Stimulated activated naive CD8-positive, alpha-beta T cell treated with anti-CD3 and anti-CD28 coated beads, Interleukin-15, amount 100 ng/mL, for 72 hours (primary cell): ENCODE measurements at regions not wholly inside any gene's neighbourhood (a gene's known extent, or its start where the extent isn't known, plus 50 kb on each side); places are given as distances from the start of the nearest gene placed in this dataset.
A peak's percentile ranks its signal among the peaks of the same experiment; 100 is the strongest.

Experiments
- ATAC-seq: fragments of 150-1000 bp; cut with Tn5 transposase; 2 replicates; pipeline ENCODE4 v1.10.0; 2021; ENCODE audit warnings: mild to moderate bottlenecking, moderate library complexity
- DNase-seq, 2 donors: peaks; one replicate each; pipeline ENCODE4 v3.0.0; 2021 to 2022
- H3K27ac Mint-ChIP-seq, 2 donors: one replicate each; pipeline ENCODE4 v1.8.0; 2022; ENCODE audit warnings: mild to moderate bottlenecking in 2 of 2, mixed read lengths in 2 of 2, moderate library complexity in 2 of 2
- H3K27me3 Mint-ChIP-seq: one replicate; pipeline ENCODE4 v1.8.0; 2022; ENCODE audit warnings: mixed read lengths
- H3K4me1 Mint-ChIP-seq: one replicate; pipeline ENCODE4 v1.8.0; 2022; ENCODE audit warnings: mild to moderate bottlenecking, mixed read lengths
- H3K4me3 Mint-ChIP-seq, 2 donors: one replicate each; pipeline ENCODE4 v1.8.0; 2022; ENCODE audit warnings: mild to moderate bottlenecking in 2 of 2, mixed read lengths in 2 of 2, moderate library complexity in 1 of 2
- H3K9me3 Mint-ChIP-seq, 2 donors: one replicate each; pipeline ENCODE4 v1.8.0; 2022; ENCODE audit warnings: mixed read lengths in 2 of 2

DNA sequence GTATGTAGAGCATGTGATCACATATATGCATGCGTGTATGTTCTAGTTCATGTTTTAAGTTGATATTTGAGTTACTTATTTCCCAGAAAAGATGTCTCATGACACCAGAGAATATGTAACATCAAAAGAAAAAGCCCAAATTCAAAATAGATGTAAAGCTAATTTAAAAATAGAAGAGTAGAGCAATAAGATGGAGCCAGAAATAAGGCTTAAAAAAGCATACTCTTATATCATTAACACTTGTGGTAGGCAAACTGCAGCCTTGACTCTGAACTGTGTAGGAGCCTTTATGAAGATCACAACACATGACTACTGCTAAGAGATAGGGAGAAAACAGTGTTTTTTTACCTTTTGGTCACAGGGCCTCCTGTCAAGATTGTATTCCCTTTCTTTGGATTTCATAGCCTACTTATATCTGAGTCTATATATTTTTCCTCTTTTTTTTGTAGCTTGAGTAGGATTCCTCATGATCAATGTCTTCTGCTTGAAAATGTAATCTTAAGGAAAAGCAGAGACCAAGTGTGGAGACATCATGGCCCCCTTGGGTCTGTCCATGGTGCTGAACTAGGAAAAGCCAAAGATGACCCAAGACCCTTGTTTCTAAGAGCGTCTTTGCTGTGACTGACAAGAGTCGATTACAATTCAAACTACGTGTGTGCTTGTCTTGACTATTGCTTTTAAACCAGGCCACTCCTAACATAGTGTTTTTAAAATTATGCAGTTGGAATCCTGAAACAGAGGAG lies 390.4 kb downstream of the SHISA9 start:
- no peak overlapping the region for H3K4me3 Mint-ChIP-seq
- no peaks in the 10 kb centered on the region for H3K4me1 Mint-ChIP-seq
- no peak for ATAC-seq
- H3K9me3 Mint-ChIP-seq = peaks cover 0 to 13% of the 10 kb centered on the region in 2 donors
- no peak overlapping the region for H3K27ac Mint-ChIP-seq
- H3K27me3 Mint-ChIP-seq = peaks cover 11% of the 10 kb centered on the region
- no peak for DNase-seq

DNA sequence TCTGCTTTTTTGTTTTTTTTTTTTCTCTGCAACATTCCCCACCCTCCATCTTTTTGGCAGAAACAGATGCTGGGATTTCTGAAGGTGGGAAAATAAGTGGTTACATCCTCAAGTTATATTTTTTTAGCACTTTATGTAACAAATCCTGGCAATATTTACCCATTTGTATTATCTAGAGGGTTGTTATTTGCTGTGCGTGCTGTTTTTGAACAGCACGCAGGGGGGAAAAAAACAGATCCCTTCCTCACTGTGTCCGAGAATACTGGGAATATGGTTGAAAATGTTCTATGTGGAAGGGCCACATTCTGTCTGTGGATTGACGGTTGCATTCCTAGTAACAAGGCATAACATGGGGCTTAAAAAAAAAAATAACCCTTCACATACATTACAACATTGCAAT lies 394.8 kb downstream of the SHISA9 start:
- H3K9me3 Mint-ChIP-seq = peaks cover 5 to 8% of the 10 kb centered on the region in 2 donors
- H3K27me3 Mint-ChIP-seq = no peaks in the 10 kb centered on the region
- ATAC-seq (no peak), DNase-seq (no peak)
- no peak overlapping the region for H3K4me3 Mint-ChIP-seq
- no peaks in the 10 kb centered on the region for H3K4me1 Mint-ChIP-seq
- no peak overlapping the region for H3K27ac Mint-ChIP-seq

GRCh38 chr16:13298666-13299065 lies 397.3 kb downstream of the SHISA9 start:
- no peaks in the 10 kb centered on the region for H3K27me3 Mint-ChIP-seq
- no peak overlapping the region for H3K4me3 Mint-ChIP-seq
- DNase-seq (no peak), ATAC-seq (no peak)
- H3K27ac Mint-ChIP-seq = no peak overlapping the region
- H3K9me3 Mint-ChIP-seq = peaks cover 5 to 13% of the 10 kb centered on the region in 2 donors
- H3K4me1 Mint-ChIP-seq = no peaks in the 10 kb centered on the region

GRCh38 chr16:13300066-13300840 lies 398.9 kb downstream of the SHISA9 start:
- ATAC-seq (no peak), DNase-seq (no peak)
- Mint-ChIP-seq H3K27ac (peak overlapping the region in 1 of 2 donors; percentile 5), H3K27me3 (no peaks in the 10 kb centered on the region), H3K4me3 (no peak overlapping the region), H3K9me3 (peaks cover 5 to 13% of the 10 kb centered on the region in 2 donors), H3K4me1 (no peaks in the 10 kb centered on the region)

DNA sequence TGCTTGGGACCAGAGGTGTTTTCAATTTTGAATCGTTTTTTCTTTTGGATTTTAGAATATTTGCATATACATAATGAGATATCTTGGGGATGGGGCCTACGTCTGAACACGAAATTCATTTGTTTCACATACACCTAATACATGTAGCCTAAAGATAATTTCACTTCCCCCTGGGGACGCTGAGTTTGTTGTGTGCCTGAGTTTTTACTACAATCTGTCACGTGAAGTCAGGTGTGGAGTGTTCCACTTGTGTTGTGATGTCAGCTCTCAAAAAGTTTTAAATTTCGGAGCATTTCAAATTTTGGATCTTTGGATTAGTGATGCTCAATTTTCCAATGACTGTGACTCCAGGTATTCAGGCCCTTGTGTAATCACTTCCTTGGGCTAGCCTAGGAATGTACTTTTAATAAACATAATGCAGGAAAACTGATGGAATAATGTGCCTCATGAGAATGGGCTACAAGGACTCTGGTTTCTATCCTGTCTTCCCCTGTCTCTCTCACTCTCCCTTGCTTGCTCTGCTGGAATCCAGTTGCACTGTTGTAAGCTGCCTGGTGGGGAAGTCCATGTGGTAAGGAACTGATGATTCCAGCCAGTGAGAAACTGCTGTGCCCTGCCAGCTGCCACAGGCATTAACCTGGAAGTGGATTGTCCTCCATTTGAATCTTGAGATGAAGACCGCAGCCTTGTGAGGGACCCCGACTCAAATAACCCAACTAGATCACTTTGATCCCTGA lies 403.8 kb downstream of the SHISA9 start:
- H3K4me3 Mint-ChIP-seq = no peak overlapping the region
- ATAC-seq = no peak
- DNase-seq = no peak
- peaks cover 13% of the 10 kb centered on the region for H3K27me3 Mint-ChIP-seq
- no peak overlapping the region for H3K27ac Mint-ChIP-seq
- H3K9me3 Mint-ChIP-seq = peaks cover 5 to 13% of the 10 kb centered on the region in 2 donors
- no peaks in the 10 kb centered on the region for H3K4me1 Mint-ChIP-seq

DNA sequence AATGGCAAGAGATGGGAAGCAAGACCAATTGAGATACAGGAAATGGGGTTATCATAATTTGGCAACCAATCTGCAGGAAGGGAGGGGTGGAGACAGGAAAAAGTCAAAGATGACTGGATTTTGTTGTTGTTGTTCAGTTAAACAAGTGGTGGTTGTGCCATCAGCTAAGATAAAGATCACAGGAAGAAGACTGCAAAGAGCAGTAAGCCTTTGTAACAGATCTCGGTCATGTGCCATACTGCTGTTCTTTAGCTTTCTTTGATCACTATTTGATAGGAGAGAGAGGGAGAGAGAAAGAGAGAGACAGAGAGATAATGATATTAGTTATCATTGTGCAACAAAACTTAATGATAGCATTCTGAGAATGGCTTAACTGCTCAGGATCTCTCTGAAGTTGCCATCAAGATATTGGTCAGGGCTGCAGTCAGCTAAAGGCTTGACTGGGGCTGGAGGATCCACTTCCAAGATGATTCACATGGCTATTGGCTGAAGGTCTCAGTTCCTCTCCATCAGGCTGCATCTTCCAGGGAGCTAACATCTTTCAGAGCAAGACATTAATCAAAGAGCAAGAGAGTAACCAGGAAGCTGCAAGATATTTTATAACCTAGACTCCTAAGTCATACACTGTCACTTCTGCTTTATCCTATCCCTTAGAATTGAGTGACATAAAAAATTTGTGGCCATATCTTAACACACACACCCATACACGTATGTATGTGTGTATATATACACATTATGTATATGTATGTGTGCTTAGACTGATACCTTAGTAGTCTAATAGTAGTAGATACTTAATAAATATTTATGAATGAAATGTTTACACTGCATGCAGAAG lies 405.0 kb downstream of the SHISA9 start:
- Mint-ChIP-seq H3K27ac (no peak overlapping the region), H3K4me3 (no peak overlapping the region), H3K4me1 (no peaks in the 10 kb centered on the region), H3K27me3 (peaks cover 13% of the 10 kb centered on the region), H3K9me3 (peaks cover 0 to 5% of the 10 kb centered on the region in 2 donors)
- ATAC-seq (no peak), DNase-seq (no peak)

GRCh38 chr16:13307255-13307654 lies 405.9 kb downstream of the SHISA9 start:
- ATAC-seq (no peak), DNase-seq (no peak)
- Mint-ChIP-seq H3K9me3 (peaks cover 0 to 5% of the 10 kb centered on the region in 2 donors), H3K27me3 (peaks cover 13% of the 10 kb centered on the region), H3K27ac (no peak overlapping the region), H3K4me1 (no peaks in the 10 kb centered on the region), H3K4me3 (no peak overlapping the region)

DNA sequence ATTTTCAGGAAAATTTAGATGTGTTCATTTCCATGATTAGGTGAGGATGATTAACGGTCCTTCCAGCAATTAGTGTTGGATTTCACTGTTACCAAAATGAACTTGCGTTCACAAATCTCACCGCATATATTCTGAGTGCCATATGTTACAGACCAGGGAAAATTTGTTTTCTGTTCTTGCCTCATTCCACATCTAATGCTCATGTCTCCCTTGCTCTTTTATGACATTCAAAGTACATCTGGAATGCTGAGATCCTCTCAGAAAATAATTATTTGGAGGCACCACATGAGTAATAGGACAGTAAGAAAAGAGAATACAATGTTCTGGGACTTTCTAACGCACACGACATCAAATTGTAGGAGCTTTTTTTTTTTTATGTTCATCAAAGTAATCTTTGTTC lies 406.5 kb downstream of the SHISA9 start:
- peaks cover 13% of the 10 kb centered on the region for H3K27me3 Mint-ChIP-seq
- H3K9me3 Mint-ChIP-seq = peaks cover 0 to under 1% of the 10 kb centered on the region in 2 donors
- ATAC-seq (no peak), DNase-seq (no peak)
- H3K27ac Mint-ChIP-seq = no peak overlapping the region
- H3K4me1 Mint-ChIP-seq = no peaks in the 10 kb centered on the region
- no peak overlapping the region for H3K4me3 Mint-ChIP-seq

DNA sequence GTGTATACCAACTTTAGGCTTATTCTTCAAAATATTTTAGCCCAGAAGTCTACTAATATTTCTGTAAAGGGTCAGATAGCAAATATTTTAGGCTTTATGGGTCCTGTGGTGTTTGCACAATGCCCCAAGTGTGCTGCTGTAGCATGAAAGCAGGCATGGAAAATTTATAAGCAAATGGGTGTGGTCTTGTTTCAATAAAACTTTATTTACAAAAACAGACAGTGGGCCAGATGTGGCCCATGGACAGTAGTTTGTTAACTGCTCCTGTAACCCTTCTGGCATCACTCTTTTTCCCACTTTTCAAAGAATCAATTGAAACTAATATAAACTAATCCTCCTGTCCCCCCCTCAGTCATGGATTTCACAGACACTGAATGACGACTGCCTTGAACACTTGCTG lies 410.7 kb downstream of the SHISA9 start:
- Mint-ChIP-seq H3K27ac (no peak overlapping the region), H3K4me3 (no peak overlapping the region), H3K4me1 (no peaks in the 10 kb centered on the region), H3K9me3 (no peaks in the 10 kb centered on the region), H3K27me3 (peaks cover 13% of the 10 kb centered on the region)
- no peak for ATAC-seq
- no peak for DNase-seq

- peaks cover 3% of the 10 kb centered on the region for H3K27me3 Mint-ChIP-seq
- H3K4me3 Mint-ChIP-seq = no peak overlapping the region
- H3K4me1 Mint-ChIP-seq = no peaks in the 10 kb centered on the region
- ATAC-seq (no peak), DNase-seq (no peak)
- no peak overlapping the region for H3K27ac Mint-ChIP-seq
- no peaks in the 10 kb centered on the region for H3K9me3 Mint-ChIP-seq
These were observed 412.0 kb downstream of the SHISA9 start for GRCh38 chr16:13313351-13313750.

DNA sequence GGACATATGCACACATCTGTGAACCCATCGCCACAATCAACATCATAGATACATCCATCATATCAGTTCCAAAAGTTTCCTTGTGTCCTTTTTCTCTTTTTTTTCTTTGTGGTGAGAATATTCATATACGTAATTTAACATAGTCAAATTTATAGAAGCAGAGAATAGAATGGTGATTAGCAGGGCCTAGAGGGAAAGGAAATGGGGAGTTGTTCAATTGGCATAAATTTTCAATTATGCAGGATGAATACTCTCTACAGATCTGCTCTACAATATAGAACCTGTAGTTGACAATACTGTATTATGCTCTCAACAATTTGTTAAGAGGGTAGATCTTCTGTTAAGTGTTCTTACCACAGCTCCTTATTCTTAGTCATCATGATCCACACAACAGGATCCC lies 413.2 kb downstream of the SHISA9 start:
- Mint-ChIP-seq H3K27ac (no peak overlapping the region), H3K4me3 (no peak overlapping the region), H3K9me3 (no peaks in the 10 kb centered on the region), H3K27me3 (no peaks in the 10 kb centered on the region), H3K4me1 (no peaks in the 10 kb centered on the region)
- ATAC-seq (no peak), DNase-seq (no peak)

DNA sequence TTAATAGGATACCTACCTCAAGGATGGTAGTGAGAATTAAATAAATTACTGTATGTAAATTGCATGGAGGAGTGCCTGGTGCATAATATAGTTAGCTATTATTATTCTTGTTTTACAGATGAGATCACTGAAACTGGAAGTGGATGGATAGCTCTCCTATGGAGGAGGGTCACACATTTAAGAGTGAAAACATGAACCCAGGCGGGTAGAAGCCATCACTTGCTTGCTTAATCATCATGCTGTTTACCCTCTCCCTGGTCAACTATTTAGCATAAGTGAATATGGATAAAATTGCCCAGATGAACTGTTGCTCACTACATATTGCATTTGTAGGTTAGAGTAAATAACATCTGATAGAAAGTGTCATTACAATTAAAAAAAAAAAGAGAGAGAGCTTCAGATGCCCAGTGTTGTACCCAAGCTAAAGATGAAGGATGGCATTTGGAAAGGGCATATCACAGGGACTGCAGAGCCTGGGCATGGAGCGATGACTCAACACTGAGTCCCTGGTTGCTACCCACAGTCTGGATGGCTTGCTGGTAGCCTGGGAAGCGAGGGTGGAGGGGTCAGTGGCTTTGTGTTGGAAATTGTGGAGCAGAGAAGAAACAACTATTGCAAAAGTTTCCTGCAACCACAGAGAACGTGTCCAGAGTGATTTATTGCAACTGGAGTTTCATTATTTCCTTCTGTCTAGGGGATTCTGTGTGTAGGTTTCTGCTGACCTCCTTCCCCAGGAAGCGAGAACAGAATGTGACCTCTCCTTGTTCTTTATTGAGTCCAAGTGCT lies 414.4 kb downstream of the SHISA9 start:
- Mint-ChIP-seq H3K27ac (no peak overlapping the region), H3K9me3 (no peaks in the 10 kb centered on the region), H3K4me1 (no peaks in the 10 kb centered on the region), H3K27me3 (no peaks in the 10 kb centered on the region), H3K4me3 (no peak overlapping the region)
- no peak for ATAC-seq
- DNase-seq = no peak

DNA sequence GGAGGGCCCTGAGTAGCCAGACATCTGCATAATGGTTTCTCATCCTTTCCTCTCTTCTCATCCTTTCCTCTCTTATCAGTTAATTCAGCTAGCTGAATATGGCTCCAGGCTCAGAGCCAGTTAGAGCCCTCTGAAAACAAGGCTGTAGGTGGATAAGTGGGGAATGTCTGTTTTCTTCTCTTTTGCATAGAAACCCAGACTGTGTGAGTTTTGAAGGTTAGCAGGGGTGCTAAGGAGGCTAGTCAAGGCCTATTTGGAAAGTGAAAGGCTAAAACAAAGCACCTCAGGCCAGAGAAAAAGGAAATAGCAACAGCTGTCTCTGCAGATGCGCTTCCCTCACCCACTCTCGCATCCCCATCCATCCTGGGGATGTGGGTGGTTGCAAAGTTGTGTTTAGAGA lies 420.9 kb downstream of the SHISA9 start:
- Mint-ChIP-seq H3K4me1 (no peaks in the 10 kb centered on the region), H3K9me3 (no peaks in the 10 kb centered on the region), H3K27ac (peak overlapping the region in 1 of 2 donors; percentile 21), H3K27me3 (no peaks in the 10 kb centered on the region), H3K4me3 (no peak overlapping the region)
- ATAC-seq (no peak), DNase-seq (no peak)

DNA sequence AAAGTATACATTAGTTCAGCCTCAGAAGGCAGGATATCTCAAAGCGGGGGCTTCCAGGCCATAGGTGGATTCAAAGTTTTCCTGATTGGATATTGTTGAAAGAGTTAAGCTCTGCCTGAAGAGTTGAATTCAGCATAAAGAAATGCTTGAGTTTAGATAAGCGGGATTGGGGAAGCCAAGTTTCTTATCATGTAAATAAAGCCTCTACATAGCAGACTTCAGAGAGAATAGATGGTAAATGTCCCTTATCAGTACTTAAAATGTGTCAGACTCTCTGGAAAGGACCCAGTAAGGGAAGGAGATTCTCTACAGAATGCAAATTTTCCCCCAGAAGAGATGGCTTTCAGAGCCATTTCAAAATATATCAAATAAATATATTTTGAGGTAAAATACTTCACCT lies 423.5 kb downstream of the SHISA9 start:
- no peaks in the 10 kb centered on the region for H3K4me1 Mint-ChIP-seq
- ATAC-seq (no peak), DNase-seq (no peak)
- no peak overlapping the region for H3K4me3 Mint-ChIP-seq
- no peak overlapping the region for H3K27ac Mint-ChIP-seq
- no peaks in the 10 kb centered on the region for H3K9me3 Mint-ChIP-seq
- H3K27me3 Mint-ChIP-seq = no peaks in the 10 kb centered on the region

DNA sequence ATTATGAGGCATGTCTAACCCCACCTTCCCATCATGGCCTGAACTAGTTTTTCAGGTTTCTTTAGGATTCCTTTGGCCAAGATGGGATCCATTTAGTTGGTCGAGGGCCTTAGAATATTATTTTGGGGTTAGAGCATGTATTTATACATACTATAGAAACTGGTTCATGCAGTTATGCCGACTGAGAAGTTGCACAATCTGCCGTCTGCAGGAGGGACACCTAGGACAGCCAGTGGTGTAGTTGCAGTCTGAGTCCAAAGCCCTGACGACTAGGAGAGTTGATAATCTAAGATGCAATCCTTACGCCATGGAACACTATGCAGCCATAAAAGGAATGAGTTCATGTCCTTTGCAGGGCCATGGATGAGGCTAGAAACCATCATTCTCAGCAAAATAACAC lies 424.0 kb downstream of the SHISA9 start:
- H3K27ac Mint-ChIP-seq = no peak overlapping the region
- no peaks in the 10 kb centered on the region for H3K27me3 Mint-ChIP-seq
- ATAC-seq (no peak), DNase-seq (no peak)
- H3K4me1 Mint-ChIP-seq = no peaks in the 10 kb centered on the region
- no peaks in the 10 kb centered on the region for H3K9me3 Mint-ChIP-seq
- no peak overlapping the region for H3K4me3 Mint-ChIP-seq
